HG03565 (cell line): ENCODE measurements at regions not wholly inside any gene's neighbourhood (a gene's known extent, or its start where the extent isn't known, plus 50 kb on each side); places are given as distances from the start of the nearest gene placed in this dataset.

Experiments used
- ATAC-seq: cut with Tn5 transposase; IDR thresholded peaks from one replicate; pipeline ENCODE4 v1.9.1; 2021; ENCODE audit warnings: mild to moderate bottlenecking, moderate library complexity; ENCODE audit not compliant: unreplicated experiment

DNA sequence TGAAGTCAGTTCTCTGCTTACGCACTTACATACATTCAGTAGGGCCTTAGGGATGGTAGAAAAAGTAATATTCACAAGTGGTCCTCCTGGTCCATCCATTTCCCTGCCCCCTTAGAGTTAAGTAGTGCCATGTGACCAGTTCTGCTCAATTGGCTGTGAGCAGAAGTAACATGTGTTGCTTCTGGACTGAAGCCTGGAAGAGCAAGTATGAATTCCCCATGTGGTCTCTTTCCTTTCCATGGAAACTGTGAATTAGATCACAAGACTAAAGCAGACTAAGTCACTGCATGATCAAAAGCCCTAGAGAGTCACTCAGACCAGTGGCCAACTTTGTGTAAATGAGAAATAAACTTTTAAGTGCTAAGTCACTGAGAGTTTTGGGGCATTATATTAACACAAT lies 341.7 kb upstream of the CADM1 start:
- ATAC-seq: no peak

DNA sequence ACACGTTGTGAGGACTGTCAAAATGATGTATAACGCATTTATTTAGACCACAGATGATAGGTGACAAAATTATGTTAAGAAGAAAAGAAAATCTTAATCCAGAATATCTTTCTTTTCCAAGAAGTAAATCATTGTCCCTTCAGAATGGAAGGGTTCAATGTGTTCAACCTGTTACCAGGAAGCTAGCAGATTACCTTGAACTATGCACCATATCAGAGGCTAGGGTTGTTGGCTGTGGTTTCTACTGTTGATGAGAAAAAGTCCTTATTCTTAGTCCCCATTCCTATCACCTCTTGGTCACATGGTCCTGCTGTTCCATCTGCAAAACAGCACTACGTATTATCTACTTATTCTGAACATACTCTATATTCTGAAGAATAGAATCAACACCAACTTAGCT lies 339.5 kb upstream of the CADM1 start:
- no peak for ATAC-seq

DNA sequence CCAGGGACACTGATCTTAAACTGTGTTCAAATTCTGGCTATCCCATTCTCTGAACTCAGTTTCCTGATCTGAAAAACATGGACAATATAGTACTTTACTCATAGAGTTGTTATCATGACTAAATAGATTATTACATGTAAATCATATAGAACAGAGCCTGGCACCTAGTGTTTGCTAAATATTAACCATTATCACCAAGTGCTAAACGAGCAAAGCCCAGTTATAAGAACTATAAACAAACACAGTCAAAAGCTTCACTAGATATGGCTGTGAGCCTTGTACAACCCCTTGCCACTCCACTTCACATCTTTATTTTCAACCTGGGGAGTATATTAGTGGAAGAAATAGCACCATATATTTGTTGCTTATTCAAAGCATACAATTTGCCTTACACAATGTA lies 338.9 kb upstream of the CADM1 start:
- no peak for ATAC-seq

DNA sequence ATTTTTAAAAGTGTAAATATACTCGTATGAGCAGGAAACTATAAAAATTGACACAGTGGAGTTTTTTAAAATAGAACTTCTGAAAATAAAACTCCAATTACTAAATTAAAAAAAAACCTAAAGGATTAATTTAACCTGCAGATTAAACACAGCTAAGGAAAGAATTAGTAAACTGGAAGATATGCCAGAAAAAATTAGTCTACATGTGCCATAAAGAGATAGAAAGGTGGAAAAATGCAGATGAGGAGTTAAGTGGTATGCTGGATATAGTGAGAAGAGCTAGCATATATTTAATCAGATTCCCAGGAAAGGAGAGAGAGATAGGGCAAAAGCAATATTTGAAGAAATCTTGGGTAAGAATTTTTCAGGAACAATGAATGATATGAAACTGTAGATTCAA lies 315.8 kb upstream of the CADM1 start:
- ATAC-seq: no peak

DNA sequence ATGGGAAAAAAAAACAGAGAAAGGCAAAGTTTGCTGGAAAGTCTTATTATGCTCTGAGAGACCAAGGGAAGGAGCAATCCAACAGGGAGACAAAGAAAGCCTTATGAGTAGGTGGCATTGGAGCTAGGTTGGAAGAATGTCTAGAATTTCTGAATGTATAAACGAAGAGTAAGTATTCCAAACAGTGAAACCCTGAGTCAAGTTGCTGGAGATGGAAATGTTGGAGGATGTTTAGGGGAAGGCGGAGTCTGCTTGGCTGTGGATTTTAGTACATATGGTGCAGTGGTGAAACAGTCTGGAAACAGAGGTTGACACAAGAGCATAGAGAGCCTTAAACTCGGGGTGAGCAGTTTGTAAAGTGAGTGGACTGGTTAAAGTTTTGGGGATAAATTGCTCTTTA lies 314.8 kb upstream of the CADM1 start:
- ATAC-seq: no peak

DNA sequence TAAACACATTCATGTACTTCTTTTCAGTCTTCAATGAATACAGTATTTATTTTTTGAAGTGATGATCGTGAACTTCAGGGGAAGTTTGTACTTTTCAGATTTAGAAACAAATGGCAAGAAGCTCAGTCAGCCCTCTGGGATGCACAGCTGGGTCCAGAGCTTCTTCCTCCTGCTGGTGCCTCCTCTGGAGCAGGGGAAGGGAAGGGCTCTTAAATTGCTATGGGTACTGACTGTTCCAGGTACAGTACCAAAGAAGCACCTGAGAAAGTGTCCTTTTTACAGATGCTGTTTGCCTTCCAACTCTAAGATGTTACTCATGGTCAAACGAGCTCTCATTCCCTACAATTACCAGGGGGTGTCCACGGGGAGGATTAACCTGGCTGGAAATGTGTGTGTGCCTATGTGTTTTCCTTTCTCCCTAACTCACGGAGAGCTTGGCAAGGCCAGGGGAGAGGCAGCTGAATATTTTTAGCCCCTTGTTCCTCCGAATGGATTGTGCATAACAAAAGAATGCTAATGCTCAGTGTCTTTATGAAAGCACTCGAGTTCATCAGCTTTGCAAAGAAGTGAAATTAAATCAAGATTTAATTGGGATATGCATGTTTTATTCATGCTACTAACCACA lies 313.7 kb upstream of the CADM1 start:
- ATAC-seq: no peak

DNA sequence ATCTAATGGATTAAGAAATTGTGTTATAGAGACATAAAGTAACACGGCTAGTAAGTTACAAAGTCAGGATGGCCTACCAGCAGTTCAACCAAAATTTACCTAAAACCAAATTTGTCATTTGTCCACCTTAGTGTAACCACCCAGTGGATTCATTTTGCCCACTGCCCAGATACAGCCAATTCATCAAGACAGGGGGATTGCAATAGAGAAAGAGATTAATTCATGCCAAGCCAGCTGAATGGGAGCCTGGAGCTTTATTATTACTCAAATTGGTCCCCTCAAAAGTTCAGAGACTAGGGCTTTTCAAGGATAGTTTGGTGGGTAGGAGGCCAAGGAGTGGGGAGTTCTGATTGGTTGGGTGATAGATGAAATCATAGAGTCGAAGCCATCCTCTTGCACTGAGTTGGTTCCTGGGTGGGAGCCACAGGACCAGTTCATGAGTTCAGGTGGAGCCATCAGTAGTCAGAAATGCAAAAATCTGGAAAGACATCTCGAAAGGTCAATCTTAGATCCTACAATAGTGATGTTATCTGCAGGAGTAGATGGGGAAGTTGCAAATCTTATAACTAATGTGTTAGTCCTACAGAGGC lies 304.2 kb upstream of the CADM1 start:
- ATAC-seq: no peak

DNA sequence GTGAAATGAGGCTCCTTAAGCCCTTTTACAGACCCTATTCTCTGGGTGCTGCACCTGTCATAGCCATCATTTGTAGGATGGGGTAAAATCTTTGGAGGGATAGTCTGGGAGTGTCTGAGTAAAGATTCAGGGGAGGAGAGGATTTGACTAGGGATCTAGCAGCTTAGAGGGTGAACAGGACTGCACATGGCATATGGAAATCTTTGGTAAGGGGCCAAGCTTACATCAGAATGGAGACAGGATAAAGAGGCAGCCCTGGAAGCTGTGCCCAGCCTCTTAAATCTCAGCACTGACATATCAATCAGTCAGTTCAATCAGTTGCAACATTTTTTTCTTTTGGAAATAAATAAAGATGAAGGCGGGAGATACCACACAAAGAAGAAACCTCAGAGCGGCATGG lies 301.8 kb upstream of the CADM1 start:
- ATAC-seq: no peak

DNA sequence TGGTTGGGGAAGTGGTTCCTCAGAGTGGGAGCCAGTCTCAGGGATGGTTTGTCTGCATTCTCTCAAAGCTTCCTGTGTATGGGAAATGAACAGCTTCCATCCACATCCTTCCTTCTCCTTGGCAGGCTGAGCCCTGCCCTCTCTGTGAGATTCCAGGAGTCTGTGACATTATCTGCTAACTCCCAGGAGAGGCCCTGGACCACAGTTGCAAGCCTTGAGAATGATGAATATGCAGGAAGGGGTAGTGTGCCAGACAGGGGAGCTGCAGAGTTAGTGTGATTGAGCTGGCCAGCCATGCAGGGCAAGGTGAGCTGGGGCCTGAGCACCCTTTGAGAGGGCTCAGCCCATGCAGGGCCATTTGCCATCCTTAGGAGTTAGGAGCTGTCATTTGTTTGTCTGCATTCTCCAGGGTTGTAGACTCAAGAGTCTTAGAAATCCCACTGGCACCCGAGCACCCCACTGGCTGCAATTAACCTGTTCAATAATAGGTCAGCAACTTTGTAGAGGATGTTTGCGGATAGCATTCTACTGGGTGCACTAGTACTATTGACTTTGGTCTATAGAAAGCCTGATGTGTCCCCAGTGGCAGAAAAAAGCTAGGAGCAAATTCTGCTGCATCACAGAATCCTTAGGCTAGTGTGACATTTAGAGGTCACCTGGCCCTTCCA lies 299.0 kb upstream of the CADM1 start:
- no peak for ATAC-seq

DNA sequence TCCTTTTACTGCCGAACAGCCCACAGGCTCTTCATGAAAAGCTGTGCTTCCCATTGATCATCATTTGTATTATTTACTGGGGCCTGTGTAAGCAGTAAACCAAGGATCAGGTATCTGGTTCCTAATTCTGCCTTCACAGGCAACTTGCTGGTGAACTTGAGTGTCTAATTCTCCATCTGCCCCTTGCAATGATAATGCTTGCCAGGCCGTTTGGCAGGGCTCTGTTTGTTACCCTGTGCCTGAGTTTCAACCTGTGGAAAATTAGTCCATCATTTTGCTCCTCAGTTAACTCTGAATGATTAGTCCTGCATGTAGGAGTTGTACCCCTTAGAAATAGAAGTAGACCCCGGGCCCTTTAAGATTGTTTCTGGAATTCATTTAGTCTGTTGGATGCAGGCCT lies 298.4 kb upstream of the CADM1 start:
- ATAC-seq: no peak

DNA sequence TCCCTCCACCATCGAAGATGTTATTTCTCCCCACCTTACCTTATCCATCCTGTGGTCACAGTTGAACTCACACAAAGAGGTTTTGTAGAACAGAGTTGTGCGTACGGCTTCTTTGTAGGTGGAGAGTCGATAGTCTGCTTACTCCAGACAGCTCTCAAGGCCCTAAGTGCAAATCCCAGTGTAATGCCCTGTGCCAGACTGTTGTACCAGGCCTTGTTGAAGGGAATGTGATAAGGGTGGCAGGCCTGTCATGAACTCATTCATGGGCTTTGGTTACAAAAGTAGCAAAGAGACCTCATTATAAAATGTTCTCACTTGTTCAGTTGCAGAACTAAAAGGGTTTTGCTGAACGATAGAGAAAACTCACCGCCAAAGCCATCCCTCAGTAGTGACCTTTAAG lies 288.7 kb upstream of the CADM1 start:
- no peak for ATAC-seq

DNA sequence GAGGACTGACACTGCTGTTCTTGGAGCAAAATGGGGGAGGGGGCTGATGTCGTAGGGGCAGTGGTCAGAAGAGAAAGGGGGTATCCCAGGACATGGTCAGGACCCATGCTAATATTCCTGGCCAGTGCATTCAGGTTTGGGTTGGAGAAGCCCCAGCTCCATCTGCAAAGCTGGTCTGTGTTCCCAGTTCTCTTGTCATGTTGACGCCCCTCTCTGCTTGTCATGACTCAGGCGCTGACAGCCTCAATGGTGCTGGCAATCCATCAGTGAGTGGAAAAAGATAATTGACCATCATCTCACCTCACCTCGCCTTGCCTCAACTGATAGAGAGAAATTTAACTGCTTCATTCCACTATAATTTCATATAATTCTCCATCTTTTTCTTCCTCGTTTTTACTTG lies 283.1 kb upstream of the CADM1 start:
- ATAC-seq: no peak

DNA sequence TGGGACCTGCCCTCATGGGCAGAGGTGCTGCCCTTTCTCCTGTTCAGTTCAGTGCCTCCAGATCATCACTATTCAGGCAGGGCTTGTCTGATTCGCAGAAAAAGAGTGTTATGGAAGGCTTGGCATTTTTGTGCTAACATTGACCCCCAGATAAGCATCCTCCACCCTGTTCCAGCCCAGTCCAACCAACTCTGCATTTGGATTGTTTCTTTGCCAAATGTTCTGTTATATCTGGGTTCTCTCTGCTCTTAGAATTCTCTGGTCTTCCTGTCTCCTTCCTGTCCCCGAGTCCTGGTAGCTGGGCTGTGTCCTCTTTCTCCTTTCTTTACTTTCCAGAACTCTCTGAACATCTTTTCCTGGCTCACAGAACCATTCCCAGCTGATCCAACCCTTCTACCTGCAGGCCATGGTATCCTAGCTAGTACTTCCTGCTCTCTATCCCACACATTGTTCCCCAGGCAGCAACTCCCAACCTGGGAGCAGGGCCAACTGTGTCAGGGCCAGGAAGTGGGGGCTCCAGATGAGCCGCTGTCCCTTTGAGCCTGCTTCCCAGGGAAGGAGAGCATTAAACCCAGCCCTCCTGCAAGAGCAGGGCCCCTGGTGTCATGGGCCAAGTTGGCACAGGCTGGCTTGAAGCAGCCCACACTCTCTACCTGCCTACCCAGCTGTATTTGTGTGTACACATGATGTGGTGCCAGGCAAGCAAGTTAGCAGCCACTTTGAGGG lies 280.7 kb upstream of the CADM1 start:
- no peak for ATAC-seq

DNA sequence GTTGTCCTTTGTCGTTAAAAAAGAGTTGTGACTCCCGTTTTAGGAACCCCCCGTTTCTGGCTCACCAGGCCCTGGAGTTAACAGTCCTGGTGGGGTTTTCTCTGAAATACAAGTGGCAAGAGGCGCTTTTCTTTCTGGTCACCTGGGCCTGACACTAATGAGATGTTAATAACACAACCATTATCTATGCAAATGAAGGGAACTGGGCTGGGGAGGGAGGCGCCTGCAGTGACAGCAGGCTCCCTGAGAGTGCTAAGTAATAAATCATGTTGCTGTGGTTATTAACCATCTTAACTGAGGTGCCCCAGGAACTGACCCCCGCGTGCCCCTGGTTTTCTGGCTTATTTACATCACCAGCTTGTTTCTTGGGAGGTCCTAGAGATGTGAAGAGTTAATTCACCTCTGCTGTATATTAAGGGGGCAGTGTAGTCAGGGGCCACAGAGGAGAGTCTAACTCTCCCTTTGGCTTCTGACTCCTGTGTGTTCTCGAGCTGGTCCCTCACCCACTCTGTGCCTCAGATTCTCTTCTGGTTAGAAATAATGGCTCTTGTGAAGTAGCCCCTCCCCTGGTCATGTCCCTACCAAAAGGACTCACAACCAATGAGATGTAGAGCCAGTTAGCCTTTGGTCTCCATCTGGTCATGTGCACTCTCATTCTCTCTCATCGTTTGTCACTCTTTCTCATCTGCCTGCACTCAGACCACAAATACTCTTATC lies 276.6 kb upstream of the CADM1 start:
- no peak for ATAC-seq

DNA sequence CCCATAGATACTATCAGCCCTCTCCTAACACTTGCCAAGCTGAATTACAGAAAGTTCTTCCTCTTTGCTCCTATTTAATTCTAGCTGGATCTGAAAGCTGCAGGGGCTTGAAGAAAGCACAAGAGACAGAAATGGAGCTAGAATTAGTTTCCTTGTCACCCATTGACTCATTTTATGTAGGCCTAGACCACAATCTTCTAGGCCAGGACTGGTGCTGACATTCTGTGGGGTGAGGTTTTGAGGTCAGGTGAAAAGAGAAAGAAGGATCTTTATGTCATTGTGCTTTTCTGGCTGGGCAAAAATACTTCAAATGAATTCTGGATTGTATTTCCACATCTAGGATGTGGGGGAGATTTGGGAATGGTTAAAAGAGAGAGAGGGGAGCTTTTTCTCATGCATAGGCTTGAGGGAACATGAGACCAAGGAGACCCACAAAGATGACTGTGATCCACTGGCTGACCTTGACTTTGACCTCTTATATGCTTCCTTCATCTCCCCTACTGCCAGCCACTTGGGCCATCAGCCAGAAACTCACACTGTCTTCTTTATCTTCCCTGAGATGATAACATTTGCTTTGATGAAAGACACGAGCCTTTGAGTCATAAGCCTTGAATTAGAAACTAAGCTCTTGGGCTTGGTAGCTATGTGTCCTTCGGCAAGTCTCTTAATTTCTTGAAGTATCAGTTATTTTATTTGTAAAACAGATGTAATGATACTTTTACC lies 274.9 kb upstream of the CADM1 start:
- no peak for ATAC-seq

DNA sequence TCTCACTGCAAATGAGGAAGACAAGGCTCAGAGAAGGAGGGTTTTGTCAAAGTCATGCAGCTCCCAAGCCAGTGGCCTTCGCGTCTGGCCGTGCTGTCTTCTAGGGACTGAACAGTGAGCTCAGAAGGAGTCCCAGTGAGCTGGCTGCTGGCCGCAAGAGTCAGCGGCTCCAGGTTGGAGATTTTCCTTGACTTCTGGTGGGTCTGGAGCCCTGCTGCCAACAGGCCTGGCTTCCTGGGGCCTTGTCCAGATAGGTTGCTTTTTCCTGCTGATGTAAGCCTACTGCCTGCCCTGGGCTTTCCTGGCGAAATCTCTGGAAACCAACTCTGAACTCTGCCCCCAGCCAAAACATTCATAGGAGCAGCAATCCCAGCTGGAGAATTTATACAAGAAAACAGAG lies 272.7 kb upstream of the CADM1 start:
- no peak for ATAC-seq

DNA sequence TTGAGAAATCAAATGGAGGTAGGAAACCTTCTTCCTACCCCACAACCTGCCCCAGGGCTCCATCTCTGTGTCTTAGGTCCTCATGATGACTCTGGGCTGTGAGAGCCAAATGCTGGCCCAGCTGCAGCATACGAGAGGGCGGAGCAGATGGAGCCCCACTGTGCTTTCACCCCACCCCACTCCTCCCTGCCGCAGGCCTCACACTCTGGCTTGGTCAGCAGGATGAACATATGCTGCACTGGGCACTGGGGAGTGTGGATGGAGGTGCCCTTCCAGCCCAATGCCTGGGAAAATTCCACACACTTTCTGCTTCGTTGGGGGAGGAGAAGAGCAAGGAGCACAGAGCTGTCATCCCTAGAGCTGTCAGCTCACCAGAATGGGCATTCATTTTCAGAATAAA lies 271.6 kb upstream of the CADM1 start:
- no peak for ATAC-seq

DNA sequence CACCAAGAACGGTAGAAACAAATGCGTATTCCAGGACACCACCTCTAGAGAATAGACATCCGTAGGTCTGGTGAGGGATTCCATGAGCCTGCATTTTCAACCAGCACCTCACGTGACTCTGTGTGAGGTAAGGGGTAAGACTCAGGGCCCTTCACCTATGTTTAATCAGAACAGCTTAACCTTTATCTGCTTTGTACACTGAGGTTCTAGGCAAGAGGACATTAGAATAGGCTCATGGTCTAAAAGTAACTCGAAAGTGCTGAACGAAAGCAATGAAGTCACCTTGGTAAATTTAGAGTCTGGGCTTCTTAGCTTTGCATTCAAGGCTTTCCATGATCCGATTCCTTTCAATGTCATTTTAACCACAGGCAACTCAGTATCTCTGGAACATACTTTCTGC lies 270.5 kb upstream of the CADM1 start:
- ATAC-seq: no peak

DNA sequence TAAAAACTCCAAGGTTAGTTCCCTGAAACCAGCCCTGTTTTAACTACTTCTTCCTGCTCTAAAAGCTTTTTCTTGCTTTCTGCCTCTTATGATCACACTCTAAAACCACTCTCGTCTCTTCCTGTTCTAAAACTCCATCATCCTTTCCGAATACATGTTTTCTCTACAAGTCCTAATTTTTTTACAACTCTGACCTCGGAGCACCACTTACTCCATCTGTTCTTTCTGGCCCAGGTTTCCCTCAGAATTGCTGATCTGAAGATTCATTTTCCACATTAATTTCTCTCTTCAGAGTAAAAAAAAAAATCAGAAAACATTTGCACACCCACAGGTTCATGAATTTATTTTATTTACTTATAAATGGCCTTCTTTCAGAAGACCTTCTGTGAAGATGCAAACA lies 265.7 kb upstream of the CADM1 start:
- no peak for ATAC-seq

DNA sequence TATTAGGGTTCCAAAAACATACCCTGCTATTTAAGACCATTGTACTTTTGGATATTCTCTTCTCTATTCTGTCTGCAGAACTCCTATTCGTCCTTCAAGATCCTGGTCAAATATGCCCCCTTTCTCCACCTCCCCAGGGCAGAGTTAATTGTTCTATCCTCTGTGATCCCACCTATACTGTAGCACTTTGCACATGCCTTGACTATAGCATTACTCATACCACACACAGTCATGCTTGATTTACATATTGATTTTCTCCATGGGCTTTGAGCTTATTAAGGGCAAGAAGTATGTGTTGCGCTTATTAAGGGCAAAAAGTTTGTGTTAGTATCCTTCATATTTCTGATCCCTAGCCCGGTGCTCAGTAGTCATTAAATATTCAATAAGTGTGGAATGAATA lies 263.7 kb upstream of the CADM1 start:
- ATAC-seq: no peak
